NCI-H2107 treated with DMSO at 0.1 percent for 48 hours (cell line): ENCODE measurements at regions not wholly inside any gene's neighbourhood (a gene's known extent, or its start where the extent isn't known, plus 50 kb on each side); places are given as distances from the start of the nearest gene placed in this dataset.
"Not testable (repeated sequence)": the region's sequence is repeated elsewhere in the genome, so short reads cannot be mapped to it uniquely, and the experiment has no call there.

ENCODE experiments used
- DNase-seq: peaks from one replicate; lab custom pipeline; 2025; ENCODE audit not compliant: unreplicated experiment; lab: John Stamatoyannopoulos, UW

DNA sequence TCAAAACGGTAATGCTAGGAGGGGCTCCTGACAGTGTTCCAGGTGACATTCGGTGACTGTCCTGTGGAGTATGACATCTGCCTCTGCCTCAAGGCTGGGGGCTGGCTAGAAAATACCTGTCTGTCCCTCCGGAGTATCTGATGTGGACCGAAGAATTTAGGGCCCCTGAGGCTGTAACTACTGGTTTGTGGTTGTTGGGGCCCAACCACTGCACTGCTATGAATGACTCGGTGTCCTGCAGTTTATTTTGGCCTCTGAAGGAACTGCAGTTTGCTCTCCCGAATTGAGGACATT lies 198.9 kb upstream of the CAND1 start:
- DNase-seq = no peak

DNA sequence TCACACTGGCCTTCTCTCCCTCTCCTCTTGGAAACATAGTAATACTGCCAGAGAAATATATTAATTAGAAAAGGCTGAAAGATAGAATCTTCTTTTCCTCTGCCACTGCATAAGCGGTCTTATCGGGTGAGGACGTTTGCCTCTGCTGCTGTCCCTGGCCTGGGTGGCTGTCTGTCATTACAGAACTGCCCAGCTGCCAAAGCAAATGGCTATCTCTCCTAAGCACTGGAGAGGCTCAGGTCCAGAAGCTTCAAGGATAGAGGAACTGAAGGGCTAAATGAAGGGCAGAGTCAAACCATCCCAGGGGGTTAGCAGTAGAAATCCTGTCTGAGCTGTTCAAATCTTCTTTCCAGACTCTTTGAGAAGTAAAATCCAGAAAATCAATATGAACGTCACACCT lies 198.6 kb upstream of the CAND1 start:
- no peak for DNase-seq

DNA sequence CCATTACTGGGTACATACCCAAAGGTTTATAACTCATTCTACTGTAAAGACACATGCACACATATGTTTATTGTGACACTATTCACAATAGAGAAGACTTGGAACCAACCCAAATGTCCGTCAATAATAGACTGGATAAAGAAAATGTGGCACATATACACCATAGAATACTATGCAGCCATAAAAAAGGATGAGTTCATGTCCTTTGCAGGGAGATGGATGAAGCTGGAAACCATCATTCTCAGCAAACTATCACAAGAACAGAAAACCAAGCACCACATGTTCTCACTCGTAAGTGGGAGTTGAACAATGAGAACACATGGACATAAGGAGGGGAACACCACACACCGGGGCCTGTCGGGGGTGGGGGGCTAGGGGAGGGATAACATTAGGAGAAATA lies 196.9 kb upstream of the CAND1 start:
- DNase-seq = not testable (repeated sequence)

DNA sequence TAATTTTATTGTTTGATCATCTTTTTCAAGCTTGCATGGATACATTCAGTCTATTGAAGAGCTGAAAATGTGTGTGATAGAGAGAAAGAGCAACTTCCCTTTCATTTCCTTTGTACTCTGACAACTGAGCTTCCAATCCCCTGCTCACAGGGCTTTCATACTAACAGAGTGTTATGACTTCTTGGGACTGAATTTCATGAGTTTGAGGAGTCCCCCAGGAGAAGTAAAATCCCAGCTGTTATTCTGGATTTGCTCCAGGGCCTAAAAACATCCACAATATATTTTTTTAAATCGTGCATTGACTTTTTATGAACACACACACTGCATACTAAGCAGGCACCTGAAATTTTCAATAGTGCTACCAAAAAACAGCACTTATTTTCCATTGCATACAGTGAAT lies 195.8 kb upstream of the CAND1 start:
- DNase-seq = no peak

DNA sequence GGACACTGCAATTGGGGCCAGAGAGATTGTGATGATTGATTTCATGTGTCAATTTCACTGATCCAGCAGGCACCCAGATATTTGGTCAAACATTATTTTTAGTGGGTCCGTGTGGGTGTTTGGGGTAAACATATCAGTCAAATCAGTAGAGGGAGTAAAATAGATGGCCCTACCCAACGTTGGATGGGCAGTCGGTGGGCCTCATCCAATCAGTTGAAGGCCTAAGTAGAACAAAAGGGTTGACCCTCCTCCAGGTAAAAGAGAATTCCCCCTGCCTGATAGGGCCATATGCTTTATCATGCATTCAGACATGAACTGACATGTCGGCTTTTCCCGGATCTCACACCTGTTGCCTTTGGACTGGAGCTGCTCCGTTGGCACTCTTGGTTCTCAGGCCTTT lies 195.1 kb upstream of the CAND1 start:
- DNase-seq = no peak

DNA sequence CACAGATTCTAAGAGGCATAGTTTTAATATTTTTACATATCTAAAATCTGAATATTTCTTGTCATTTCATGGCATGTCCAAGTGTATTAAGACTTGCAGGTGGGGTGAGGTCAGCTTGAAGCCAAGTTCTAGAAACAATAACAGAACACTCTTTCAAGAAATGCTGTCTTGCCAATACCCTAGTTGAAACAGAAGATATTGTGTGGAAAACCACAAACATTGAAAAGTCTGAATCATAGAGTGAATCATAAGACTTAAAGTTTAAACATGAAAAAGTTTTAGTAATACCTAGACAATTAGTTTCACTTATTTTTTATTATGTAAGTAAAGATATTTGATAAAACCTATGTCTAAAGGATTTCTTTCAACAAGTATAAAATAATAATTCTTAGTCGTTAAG lies 191.5 kb upstream of the CAND1 start:
- no peak for DNase-seq

DNA sequence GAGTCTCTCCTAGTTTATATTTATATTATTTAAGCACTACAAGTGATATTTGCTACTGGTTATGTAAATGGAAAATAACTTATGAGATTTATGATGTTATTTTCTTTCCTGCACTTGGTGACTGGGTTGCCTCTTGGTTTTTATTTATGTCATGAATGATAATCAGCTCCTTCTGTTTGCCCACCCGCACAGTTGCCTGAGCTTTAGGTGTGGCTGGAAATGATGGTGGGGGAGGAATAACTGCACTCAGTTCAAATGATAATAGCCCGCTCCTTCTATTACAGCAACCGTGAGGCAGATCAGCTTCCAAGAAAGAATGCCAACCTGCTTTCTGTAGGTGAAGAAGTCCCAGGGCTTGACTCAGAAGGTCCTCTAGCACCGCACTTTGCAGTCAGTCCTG lies 190.2 kb upstream of the CAND1 start:
- DNase-seq = peak; percentile 55

DNA sequence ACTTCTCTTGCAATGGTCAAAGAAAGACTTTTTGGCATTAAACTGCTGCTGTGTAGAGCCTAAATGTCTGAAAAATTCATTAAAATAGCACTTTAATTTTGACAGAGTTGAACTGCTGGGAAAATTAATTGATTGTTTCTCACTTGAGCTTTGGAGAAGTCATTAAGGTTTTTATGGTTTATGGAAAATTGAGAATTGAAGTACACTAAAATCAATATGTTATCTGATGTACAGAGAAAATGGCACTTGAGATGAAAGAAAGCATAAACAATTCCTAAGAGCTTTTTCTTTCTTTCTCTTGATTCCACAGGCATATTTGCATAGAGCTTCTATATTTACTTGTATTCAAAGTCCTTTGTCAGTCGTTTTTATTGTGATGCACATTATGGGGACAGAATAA lies 188.5 kb upstream of the CAND1 start:
- DNase-seq = peak; percentile 93

DNA sequence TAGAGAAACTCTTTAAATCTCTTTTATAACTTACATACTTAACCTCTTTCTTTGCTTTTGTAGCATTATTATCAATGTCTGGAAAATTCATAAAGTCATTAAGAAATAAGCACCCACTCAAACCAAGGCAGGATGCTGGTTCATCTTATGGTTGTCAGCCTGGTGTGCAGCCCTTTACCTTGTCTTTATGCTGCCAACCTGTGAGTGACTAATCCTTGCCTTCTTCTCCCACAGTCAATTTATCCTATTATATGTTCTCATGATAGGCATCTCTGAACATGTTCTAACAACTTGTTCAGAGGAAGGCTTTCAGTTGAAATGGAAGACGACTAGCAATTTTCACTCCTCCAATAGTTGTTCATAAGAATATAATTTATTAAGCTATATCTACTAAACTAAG lies 186.9 kb upstream of the CAND1 start:
- DNase-seq = no peak

DNA sequence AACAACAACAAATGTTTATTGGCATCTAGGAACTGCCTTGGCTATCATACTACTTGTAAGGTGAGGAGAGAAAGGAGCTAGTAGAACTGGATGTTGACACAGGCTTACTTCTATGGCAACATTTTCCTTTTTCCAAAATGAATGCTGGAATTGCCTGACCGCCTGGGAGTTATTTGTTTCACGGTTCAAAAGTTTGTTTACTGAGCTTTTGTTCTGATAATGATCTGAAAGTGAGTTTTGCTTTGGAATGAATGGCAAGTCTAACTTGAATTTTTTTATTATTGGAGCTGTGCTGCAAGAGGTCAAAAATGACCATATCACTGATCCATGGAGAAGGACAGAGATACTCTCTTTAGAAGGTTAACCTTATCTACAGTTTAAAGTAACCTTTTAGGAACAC lies 183.5 kb upstream of the CAND1 start:
- DNase-seq = no peak

DNA sequence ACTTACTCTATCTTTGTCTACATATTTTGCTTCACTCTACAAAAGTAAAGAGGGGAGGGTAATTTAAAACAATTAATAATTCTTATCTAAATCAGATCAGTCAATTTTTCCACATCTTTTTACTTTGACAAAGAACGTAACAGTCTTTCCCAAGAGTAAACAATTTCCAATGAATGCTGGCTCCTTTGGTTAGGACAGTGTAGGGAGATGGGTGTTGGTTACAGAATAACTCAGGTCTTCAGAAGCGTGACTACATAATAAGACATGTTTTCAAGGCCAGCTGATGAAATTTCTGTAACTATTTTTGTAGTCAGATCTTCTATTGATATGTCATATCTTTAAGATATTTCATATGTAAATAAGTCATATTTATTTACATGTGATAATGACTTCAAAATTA lies 183.0 kb upstream of the CAND1 start:
- DNase-seq = no peak

DNA sequence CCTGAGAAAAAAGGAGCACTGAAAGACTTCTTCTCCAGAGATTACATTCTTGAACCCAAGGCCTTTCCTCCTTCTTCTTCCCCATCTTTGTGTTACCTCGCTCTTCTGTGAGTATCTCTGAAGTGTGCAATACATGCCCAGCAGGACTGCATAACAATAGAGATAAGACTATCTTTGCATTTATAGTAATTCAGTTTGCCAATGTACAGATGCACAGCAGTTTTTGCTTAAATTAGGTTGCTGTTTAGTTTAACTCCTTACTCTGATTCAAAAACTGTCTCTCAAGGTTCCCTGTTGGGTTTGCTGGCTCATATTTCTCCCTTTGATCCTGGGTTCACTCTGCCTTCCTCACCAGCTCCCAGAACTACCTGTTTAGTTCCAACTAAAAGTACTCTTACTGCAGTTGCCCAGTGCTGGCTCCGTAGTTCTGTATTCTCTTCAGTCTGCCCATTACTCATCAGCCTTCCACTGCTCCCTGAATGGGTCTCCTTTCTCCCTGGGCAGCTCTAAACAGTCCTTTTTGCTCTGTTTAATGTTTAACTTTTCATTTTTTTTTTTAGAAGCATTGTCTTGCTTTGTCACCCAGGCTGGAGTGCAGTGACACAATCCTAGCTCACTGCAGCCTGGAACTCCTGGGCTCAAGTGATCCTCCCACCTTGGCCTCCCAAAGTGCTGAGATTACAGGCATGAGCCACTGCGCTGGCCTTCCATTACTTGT lies 180.6 kb upstream of the CAND1 start:
- no peak for DNase-seq

DNA sequence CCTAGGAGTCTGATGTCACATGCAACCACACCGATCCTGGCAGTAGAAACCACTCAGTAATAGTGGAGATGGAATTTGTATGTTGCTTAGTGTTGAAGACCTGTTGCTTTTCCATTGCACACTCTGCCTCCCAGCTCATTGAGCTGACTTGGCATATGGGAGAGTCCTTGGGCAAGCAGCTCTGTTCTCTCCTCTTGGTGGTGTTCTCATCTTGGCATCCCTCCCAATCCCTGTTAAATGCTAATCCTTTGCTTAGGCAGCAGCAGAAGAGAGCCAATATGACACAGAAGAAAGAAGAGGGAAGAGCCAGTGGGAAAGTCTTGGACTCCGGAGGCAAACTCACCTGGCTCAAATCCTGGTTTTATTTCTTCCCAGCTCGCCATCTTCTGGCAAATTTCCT lies 178.0 kb upstream of the CAND1 start:
- DNase-seq = no peak

DNA sequence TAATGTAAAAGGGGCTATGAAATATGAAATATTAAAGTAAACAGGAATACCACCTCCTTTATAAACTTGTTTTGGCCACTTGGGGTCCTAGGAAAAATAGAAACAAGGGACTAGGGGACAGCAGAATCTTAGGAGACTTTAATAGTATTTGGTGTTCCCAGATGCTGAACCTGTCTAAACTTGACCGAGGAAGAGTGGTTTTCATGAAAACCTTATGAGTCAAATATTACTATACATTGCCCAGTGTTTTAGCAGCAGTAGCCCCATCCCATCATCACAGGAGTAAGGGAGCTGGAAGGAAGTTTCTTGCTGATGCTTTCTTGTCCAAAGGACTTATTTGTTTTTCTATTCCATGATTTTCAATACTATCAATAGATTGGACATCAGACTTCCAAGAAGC lies 177.5 kb upstream of the CAND1 start:
- DNase-seq = no peak

DNA sequence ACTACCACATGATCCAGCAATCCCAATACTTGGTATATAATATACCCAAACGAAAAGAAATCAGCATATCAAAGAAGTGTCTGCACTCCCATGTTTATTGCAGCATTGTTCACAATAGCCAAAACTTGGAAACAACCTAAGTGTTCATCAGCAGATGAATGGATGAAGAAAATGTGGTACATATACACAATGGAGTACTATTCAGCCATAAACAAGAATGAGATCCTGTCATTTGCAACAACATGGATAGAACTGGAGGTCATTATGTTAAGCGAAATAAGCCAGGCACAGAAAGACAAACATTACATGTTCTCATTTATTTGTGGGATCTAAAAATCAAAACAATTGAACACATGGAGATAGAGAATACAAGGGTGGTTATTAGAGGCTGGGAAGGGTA lies 176.2 kb upstream of the CAND1 start:
- DNase-seq = not testable (repeated sequence)

DNA sequence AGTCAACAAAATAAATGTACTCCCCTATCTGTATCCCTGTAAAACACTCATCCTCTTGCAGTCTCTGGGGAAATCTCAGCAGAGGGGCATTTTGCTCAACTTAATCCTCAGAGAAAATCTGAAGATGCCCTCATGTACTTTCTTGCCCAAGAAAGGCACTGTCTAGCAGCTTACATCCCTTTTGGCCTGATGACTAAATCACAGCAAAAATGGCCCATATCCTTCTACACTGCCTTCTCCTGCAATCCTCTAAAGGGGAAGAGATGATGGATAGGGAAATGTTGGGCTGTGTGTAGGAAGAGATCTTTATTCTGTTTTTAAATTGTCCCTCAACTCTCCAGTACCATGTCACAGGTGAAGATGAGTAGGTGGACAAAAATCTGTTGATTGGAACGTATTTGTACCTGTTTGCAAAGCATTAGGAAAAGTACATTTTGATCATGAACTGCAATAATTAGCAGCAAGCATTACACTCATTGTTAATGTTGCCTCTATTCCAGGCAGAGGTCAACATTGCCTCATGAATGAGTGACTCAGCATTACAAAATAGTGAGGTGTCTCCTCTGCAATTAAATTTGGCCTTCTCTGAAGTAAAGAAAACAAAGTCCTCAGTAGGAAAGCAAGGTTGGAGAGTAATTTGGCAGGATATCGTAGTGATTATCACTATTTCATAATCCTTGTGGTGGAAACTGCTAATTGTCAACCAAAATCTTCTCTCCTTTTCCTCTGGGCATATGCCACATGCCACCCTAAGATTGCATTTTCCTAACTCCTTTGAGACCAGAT lies 172.4 kb upstream of the CAND1 start:
- DNase-seq = no peak

DNA sequence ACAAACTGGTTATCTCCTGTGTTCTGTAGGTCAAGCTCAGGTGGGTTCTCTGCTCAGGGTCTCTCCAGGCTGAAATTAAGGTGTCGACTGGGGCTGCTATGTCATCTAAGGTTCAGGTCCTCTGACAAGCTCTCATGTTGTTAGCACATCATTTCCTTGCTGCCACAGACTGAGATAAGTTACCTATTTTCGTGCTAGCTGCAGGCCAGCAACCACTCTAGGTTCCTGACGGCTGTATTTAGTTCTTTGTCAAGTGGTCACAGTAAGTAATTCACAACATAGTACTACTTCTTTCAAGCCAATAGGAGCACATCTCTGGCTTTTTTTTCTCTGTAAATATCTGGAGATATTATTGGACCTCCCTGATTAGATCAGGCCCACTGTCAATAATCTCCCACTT lies 169.3 kb upstream of the CAND1 start:
- no peak for DNase-seq

DNA sequence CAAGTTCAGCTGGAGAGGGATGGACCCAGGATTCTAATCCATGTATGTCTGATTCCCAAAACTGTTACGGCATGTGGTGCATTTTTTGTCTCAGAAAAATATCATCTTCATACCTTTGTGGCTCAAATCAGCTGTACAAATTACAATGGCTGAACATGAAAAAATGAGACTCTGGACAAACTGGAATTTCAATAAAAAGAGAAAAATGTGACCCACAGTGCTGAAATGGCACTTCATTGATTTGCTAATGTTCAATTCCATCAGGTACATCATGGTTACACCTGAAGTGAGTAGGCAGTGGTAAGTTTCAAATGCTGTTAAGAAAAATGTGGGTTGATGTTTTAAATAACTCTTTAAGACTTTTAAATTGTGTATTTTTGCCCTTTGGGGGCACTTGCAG lies 165.6 kb upstream of the CAND1 start:
- DNase-seq = no peak

DNA sequence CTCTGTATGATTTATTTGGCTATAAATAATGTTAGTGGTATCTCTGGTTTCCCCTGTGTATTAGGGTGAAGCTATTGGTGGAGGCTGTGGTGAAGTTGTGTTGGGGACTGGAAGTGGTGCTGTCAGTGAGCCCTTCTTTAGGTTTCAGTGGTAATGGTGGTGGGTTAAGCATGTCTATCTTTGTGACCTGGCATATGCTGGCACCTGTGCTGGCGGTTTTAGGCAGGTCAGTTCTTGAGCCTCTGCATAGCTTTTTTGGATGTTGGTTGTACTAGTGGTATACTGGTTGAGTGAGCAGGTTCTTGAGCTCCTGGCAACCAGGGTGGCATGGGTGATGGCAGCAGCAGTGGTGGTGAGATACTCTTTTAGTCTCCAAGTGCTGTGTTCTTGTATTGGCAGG lies 161.9 kb upstream of the CAND1 start:
- DNase-seq = no peak

DNA sequence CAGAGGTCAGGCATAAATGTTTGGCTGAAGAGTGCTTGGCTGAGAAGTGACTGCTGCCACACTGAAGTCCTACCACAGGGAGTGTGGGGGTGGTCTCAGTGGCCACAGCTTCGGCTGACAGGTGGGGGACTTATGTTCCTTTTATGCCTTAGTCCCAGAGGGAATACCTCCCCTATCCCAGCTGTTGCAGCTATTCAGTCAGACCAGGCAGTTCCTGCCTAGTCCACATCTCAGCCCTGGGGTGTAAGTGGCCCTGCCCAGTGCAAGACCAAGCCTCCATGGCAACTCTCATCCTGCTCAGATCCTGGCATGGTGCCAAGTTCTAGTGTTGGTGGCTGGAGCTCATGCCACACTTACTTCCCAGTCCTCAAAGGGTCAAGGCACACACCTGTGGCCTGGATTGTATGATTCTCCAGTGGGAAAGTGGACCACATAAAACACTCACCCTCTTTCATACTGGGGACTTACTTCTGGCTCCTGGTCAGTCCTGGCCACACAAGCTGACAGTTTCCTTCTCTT lies 161.3 kb upstream of the CAND1 start:
- DNase-seq = no peak

DNA sequence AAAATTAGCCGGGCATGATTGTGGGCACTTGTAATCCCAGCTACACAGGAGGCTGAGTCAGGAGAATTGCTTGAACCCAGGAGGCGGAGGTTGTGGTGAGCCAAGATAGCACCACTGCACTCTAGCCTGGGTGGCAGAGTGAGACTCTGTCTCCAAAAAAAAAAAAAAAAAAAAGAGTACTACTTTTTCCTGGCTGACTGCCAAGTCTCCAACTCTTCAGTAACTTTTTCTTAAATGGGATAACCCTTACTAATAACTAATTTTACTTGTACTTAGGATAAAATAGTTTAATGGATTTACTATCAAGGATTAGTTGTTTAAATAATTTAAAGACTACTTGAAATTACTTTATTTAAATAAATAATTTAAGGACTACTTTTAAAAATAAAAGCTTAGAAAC lies 158.8 kb upstream of the CAND1 start:
- not testable (repeated sequence) for DNase-seq

DNA sequence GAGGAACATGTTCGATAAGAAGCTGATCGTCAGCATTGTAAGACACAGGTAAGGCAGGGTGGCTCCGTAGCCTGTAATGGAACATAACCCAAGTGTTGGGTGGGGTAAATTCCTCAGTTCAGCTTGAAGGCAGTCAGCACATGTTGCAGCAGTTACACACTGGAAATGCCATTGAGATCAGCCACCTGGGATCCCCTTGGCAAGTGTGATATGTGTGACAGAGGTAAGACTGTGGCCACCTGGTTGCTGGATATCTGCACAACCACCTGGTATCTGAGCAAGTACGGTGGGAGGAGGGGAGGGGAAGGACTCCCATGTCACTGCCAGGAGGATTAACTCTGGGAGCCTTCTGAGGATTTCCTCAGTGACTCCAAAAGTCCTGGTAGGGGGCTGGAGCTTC lies 158.0 kb upstream of the CAND1 start:
- DNase-seq = no peak

DNA sequence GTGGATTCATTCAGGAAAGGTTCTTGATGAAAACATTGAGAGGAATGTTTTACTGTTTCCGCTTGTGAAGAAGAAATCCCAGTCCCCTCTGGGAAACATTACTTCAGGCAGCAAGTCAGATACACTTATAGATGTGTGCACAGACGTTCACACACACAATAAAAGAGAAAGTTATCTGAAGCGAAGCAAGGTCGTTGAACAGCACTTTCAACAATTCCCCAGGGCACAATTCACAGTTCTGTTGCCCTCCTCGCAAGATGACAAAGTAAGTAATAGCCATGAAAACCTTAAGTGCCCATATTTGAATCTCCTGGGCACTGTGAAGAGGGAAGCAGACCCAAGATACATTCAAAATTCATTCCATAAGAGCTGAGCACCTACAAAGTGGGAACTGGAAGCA lies 156.6 kb upstream of the CAND1 start:
- peak; percentile 73 for DNase-seq
